HCT116 (cell line): ENCODE measurements at regions not wholly inside any gene's neighbourhood (a gene's known extent, or its start where the extent isn't known, plus 50 kb on each side); places are given as distances from the start of the nearest gene placed in this dataset.

Experiments
- ATF3 ChIP-seq: IDR thresholded peaks from 2 replicates; pipeline ENCODE4 v1.6.1; 2012
- CEBPB ChIP-seq: IDR thresholded peaks from 2 replicates; pipeline ENCODE4 v1.6.1; 2012; ENCODE audit warnings: low read depth
- CTCF ChIP-seq, 3 experiments: fragments of 200-600 bp in 1 of 3; sonication (generic) in 1 of 3; IDR thresholded peaks in 2 of 3; conservative IDR thresholded peaks in 1 of 3; 2 replicates each; pipeline ENCODE4 v1.5.1; 2012 to 2017; ENCODE audit warnings: low read depth in 2 of 3, low read length in 2 of 3, antibody characterized with exemption in 1 of 3, borderline replicate concordance in 1 of 3, control low read depth in 1 of 3, mild to moderate bottlenecking in 1 of 3, mixed read lengths in 1 of 3, mixed run types in 1 of 3, moderate library complexity in 1 of 3; ENCODE audit not compliant: insufficient read depth in 1 of 3
- MAX ChIP-seq: IDR thresholded peaks from 2 replicates; pipeline ENCODE4 v1.6.1; 2012
- POLR2A ChIP-seq: IDR thresholded peaks from 2 replicates; pipeline ENCODE4 v1.7.0; 2011; ENCODE audit warnings: borderline replicate concordance; ENCODE audit not compliant: insufficient read depth, insufficient read length; ENCODE audit errors: extremely low read depth
- POLR2AphosphoS5 ChIP-seq: IDR thresholded peaks from 2 replicates; pipeline ENCODE4 v1.6.1; 2011; ENCODE audit warnings: mild to moderate bottlenecking, low read depth, low read length, moderate library complexity
- SP1 ChIP-seq: IDR thresholded peaks from 2 replicates; pipeline ENCODE4 v1.6.1; 2012; ENCODE audit warnings: low read depth

- TF ChIP-seq ATF3 (no peak), POLR2AphosphoS5 (no peak), CTCF (IDR thresholded peaks at IDR 0.05 in 2 of 3, conservative IDR thresholded peaks at IDR 0.05 in 1 of 3; ENCODE audit: borderline replicate concordance in 1 of 3, insufficient read depth in 1 of 3, low read depth in 2 of 3, low read length in 2 of 3) (no peak), POLR2A (no peak), MAX (no peak), SP1 (no peak), CEBPB (no peak)
Measured at GRCh38 chr1:101121975-101122374, 96.4 kb upstream of the DPH5 start.
